ENCODE measurements at regions not wholly inside any gene's neighbourhood (a gene's known extent, or its start where the extent isn't known, plus 50 kb on each side); places are given as distances from the start of the nearest gene placed in this dataset.

GRCh38 chr2:176931588-176932563, 280.7 kb upstream of the HNRNPA3 start:
- Histone ChIP-seq H3K9me3 (no peaks in the 10 kb centered on the region), H3K4me1 (no peaks in the 10 kb centered on the region), H3K4me3 (ENCODE audit: low read depth, low read length) (no peak overlapping the region), H3K27me3 (replicated peaks; ENCODE audit: control insufficient read depth, insufficient read depth, low read length) (no peaks in the 10 kb centered on the region; the same call in 1 of the 2 replicates), H3K36me3 (ENCODE audit: control insufficient read depth, insufficient read depth, low read length) (no peaks in the 10 kb centered on the region)
- peaks cover 4% of the 10 kb centered on the region for H3K27me3 Mint-ChIP-seq (ENCODE audit: insufficient read depth, unreplicated experiment)
- no peak for DNase-seq
- H3K4me3 Mint-ChIP-seq (ENCODE audit: unreplicated experiment): no peak overlapping the region
- H3K4me1 Mint-ChIP-seq (ENCODE audit: low read depth, unreplicated experiment): no peaks in the 10 kb centered on the region
- CTCF ChIA-PET: no interaction called here
- H3K9me3 Mint-ChIP-seq (ENCODE audit: unreplicated experiment): no peaks in the 10 kb centered on the region
- POLR2A ChIA-PET: interaction anchor here (0.6 kb wide), 1 partner anchor 103 kb away, joined by 4 read pairs; no protein-coding TSS in a partner anchor
- TF ChIP-seq CTCF (IDR thresholded peaks at IDR 0.05; ENCODE audit: insufficient read depth in 1 of 2, low read depth in 1 of 2, low read length in 1 of 2, severe bottlenecking in 1 of 2, unreplicated experiment in 1 of 2): no peak
- H3K36me3 Mint-ChIP-seq (ENCODE audit: insufficient read depth, unreplicated experiment): no peaks in the 10 kb centered on the region
- intact Hi-C loops (cut with micrococcal nuclease; ENCODE audit: unreplicated experiment): no loop called here
- H3K27ac Mint-ChIP-seq (ENCODE audit: unreplicated experiment): no peak overlapping the region
- no TSS peak for BruUV-seq (replicated peaks)

DNA sequence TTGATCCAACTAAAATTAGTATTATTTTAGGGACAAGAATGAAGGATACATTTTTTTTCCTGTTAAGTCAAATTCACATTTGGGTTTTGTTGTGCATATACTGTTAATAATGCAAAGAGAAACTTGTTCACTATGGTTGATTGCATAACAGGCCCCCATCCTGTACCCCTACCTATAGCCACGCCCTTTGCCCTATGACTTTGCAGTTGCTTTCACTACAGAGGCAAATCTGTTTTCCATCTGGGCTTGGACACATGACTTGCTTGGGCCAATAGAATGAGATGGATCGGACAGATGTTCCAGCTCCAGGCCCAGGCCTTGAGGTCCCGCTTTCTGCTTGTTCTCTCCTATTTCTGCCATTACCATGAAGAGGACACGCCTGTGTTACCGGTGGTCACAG, 278.5 kb upstream of the HNRNPA3 start:
- Histone ChIP-seq H3K4me1 (no peaks in the 10 kb centered on the region), H3K27me3 (replicated peaks; ENCODE audit: control insufficient read depth, insufficient read depth, low read length) (no peaks in the 10 kb centered on the region), H3K4me3 (ENCODE audit: low read depth, low read length) (no peak overlapping the region), H3K9me3 (no peaks in the 10 kb centered on the region), H3K36me3 (ENCODE audit: control insufficient read depth, insufficient read depth, low read length) (no peaks in the 10 kb centered on the region)
- DNase-seq: no peak
- Mint-ChIP-seq H3K9me3 (ENCODE audit: unreplicated experiment) (no peaks in the 10 kb centered on the region), H3K27ac (ENCODE audit: unreplicated experiment) (no peak overlapping the region), H3K4me1 (ENCODE audit: low read depth, unreplicated experiment) (no peaks in the 10 kb centered on the region), H3K36me3 (ENCODE audit: insufficient read depth, unreplicated experiment) (no peaks in the 10 kb centered on the region), H3K4me3 (ENCODE audit: unreplicated experiment) (no peak overlapping the region), H3K27me3 (ENCODE audit: insufficient read depth, unreplicated experiment) (peaks cover 14% of the 10 kb centered on the region)
- intact Hi-C loops (cut with micrococcal nuclease; ENCODE audit: unreplicated experiment): no loop called here
- TF ChIP-seq CTCF (IDR thresholded peaks at IDR 0.05; ENCODE audit: insufficient read depth in 1 of 2, low read depth in 1 of 2, low read length in 1 of 2, severe bottlenecking in 1 of 2, unreplicated experiment in 1 of 2): no peak
- POLR2A ChIA-PET: no interaction called here
- no TSS peak for BruUV-seq (replicated peaks)
- CTCF ChIA-PET: no interaction called here

GRCh38 chr2:176934869-176935415, 277.7 kb upstream of the HNRNPA3 start:
- H3K27me3 Mint-ChIP-seq (ENCODE audit: insufficient read depth, unreplicated experiment): peaks cover 14% of the 10 kb centered on the region
- H3K4me3 Mint-ChIP-seq (ENCODE audit: unreplicated experiment): no peak overlapping the region
- Histone ChIP-seq H3K36me3 (ENCODE audit: control insufficient read depth, insufficient read depth, low read length) (no peaks in the 10 kb centered on the region), H3K9me3 (no peaks in the 10 kb centered on the region), H3K4me3 (ENCODE audit: low read depth, low read length) (no peak overlapping the region), H3K27me3 (replicated peaks; ENCODE audit: control insufficient read depth, insufficient read depth, low read length) (no peaks in the 10 kb centered on the region), H3K4me1 (no peaks in the 10 kb centered on the region)
- no peak overlapping the region for H3K27ac Mint-ChIP-seq (ENCODE audit: unreplicated experiment)
- no peak for TF ChIP-seq CTCF (IDR thresholded peaks at IDR 0.05; ENCODE audit: insufficient read depth in 1 of 2, low read depth in 1 of 2, low read length in 1 of 2, severe bottlenecking in 1 of 2, unreplicated experiment in 1 of 2)
- DNase-seq: no peak
- ChIA-PET POLR2A (no interaction called here), CTCF (no interaction called here)
- H3K4me1 Mint-ChIP-seq (ENCODE audit: low read depth, unreplicated experiment): no peaks in the 10 kb centered on the region
- no peaks in the 10 kb centered on the region for H3K36me3 Mint-ChIP-seq (ENCODE audit: insufficient read depth, unreplicated experiment)
- BruUV-seq (replicated peaks): no TSS peak
- H3K9me3 Mint-ChIP-seq (ENCODE audit: unreplicated experiment): no peaks in the 10 kb centered on the region
- intact Hi-C loops (cut with micrococcal nuclease; ENCODE audit: unreplicated experiment): no loop called here

Data from Caco-2 (cell line).